ENCODE measurements at regions not wholly inside any gene's neighbourhood (a gene's known extent, or its start where the extent isn't known, plus 50 kb on each side); places are given as distances from the start of the nearest gene placed in this dataset.

GRCh38 chrX:114508756-114509155 lies 75.1 kb upstream of the HTR2C start:
- ChIA-PET POLR2A (no interaction called here), CTCF (interaction anchor here (0.6 kb wide), 1 partner anchor 103 kb away, joined by 3 read pairs; no protein-coding TSS in a partner anchor), SMC1A (ENCODE audit: uncharacterized antibody, unreplicated experiment) (interaction anchor here (0.7 kb wide), 1 partner anchor 1585 kb away, joined by 3 read pairs; no protein-coding TSS in a partner anchor), RAD21 (ENCODE audit: unreplicated experiment) (no interaction called here)
- Histone ChIP-seq H4K20me1 (ENCODE audit: control insufficient read depth, insufficient read depth) (no peaks in the 10 kb centered on the region), H3K9ac (ENCODE audit: control insufficient read depth, insufficient read depth, low read length) (no peak overlapping the region), H3K4me3 (no peak overlapping the region), H3K27ac (ENCODE audit: control insufficient read depth, insufficient read depth) (no peak overlapping the region), H3K79me2 (ENCODE audit: control insufficient read depth, insufficient read depth, low read length) (no peaks in the 10 kb centered on the region), H3K4me2 (ENCODE audit: control insufficient read depth, insufficient read depth) (no peak overlapping the region), H3K36me3 (ENCODE audit: control insufficient read depth in 2 of 2, insufficient read depth in 2 of 2, low read length in 1 of 2) (no peaks in the 10 kb centered on the region), H3K4me1 (ENCODE audit: control insufficient read depth, insufficient read depth, low read length) (no peaks in the 10 kb centered on the region), H3K9me3 (replicated peaks; ENCODE audit: control insufficient read depth, insufficient read depth, low read length) (no peaks in the 10 kb centered on the region), H3K27me3 (replicated peaks in 1 of 2; ENCODE audit: control insufficient read depth in 2 of 2, insufficient read depth in 2 of 2, low read length in 1 of 2) (no peaks in the 10 kb centered on the region), H2AFZ (ENCODE audit: control insufficient read depth, low read depth, low read length) (no peak overlapping the region)
- in situ Hi-C loops (cut with MboI): no loop called here
- BruUV-seq (replicated peaks): no TSS peak
- 17% methylated on average over 2 of the region's 2 CpGs for WGBS (ENCODE audit: insufficient coverage, insufficient replicate concordance, low lambda C conversion rate, missing lambda C conversion rate)
- DNase-seq (ENCODE audit: low read depth, low spot score) (no peak), FAIRE-seq (no peak), ATAC-seq (no peak)
- TF ChIP-seq ELK1 (IDR thresholded peaks at IDR 0.05; ENCODE audit: low read depth, low read length) (no peak), WRNIP1 (IDR thresholded peaks at IDR 0.05; ENCODE audit: borderline replicate concordance, low read depth, low read length) (no peak), SRF (IDR thresholded peaks at IDR 0.05; ENCODE audit: low read depth in 2 of 2, low read length in 2 of 2) (no peak), TAF1 (IDR thresholded peaks at IDR 0.05; ENCODE audit: borderline replicate concordance, low read depth, low read length) (no peak), ZSCAN29 (IDR thresholded peaks at IDR 0.05) (no peak), CHD4 (IDR thresholded peaks at IDR 0.05) (no peak), ZNF274 (IDR thresholded peaks at IDR 0.05; ENCODE audit: insufficient read depth, insufficient read length) (no peak), SIX5 (IDR thresholded peaks at IDR 0.05; ENCODE audit: low read depth, low read length, severe bottlenecking) (no peak)
- intact Hi-C loops (cut with micrococcal nuclease; ENCODE audit: unreplicated experiment): no loop called here

- FAIRE-seq (no peak), ATAC-seq (no peak), DNase-seq (ENCODE audit: low read depth, low spot score) (no peak)
- 0% methylated on average over 1 of the region's 1 CpG for WGBS (ENCODE audit: insufficient coverage, insufficient replicate concordance, low lambda C conversion rate, missing lambda C conversion rate)
- intact Hi-C loops (cut with micrococcal nuclease; ENCODE audit: unreplicated experiment): no loop called here
- no peak overlapping the region for H3K9ac ChIP-seq (ENCODE audit: control insufficient read depth, insufficient read depth, low read length)
- no peak overlapping the region for H3K4me3 ChIP-seq
- RAD21 ChIA-PET (ENCODE audit: unreplicated experiment): no interaction called here
- H3K4me1 ChIP-seq (ENCODE audit: control insufficient read depth, insufficient read depth, low read length): no peaks in the 10 kb centered on the region
- H4K20me1 ChIP-seq (ENCODE audit: control insufficient read depth, insufficient read depth): no peaks in the 10 kb centered on the region
- H3K27me3 ChIP-seq (replicated peaks in 1 of 2; ENCODE audit: control insufficient read depth in 2 of 2, insufficient read depth in 2 of 2, low read length in 1 of 2): no peaks in the 10 kb centered on the region
- H3K79me2 ChIP-seq (ENCODE audit: control insufficient read depth, insufficient read depth, low read length): no peaks in the 10 kb centered on the region
- SMC1A ChIA-PET (ENCODE audit: uncharacterized antibody, unreplicated experiment): no interaction called here
- H2AFZ ChIP-seq (ENCODE audit: control insufficient read depth, low read depth, low read length): no peak overlapping the region
- no peak overlapping the region for H3K27ac ChIP-seq (ENCODE audit: control insufficient read depth, insufficient read depth)
- H3K9me3 ChIP-seq (replicated peaks; ENCODE audit: control insufficient read depth, insufficient read depth, low read length): no peaks in the 10 kb centered on the region; the same call in 2 of the 3 replicates
- POLR2A ChIA-PET: no interaction called here
- CTCF ChIA-PET: no interaction called here
- in situ Hi-C loops (cut with MboI): no loop called here
- H3K4me2 ChIP-seq (ENCODE audit: control insufficient read depth, insufficient read depth): no peak overlapping the region
- no peaks in the 10 kb centered on the region for H3K36me3 ChIP-seq (ENCODE audit: control insufficient read depth in 2 of 2, insufficient read depth in 2 of 2, low read length in 1 of 2)
- BruUV-seq (replicated peaks): no TSS peak
- TF ChIP-seq ZBTB11 (CRISPR knock-in tag; IDR thresholded peaks at IDR 0.05) (no peak), CBX3 (IDR thresholded peaks at IDR 0.05; ENCODE audit: borderline replicate concordance, low read depth) (no peak), TBL1XR1 (IDR thresholded peaks at IDR 0.05; ENCODE audit: low read depth, low read length) (no peak), DPF2 (IDR thresholded peaks at IDR 0.05) (no peak), PML (IDR thresholded peaks at IDR 0.05; ENCODE audit: low read length) (no peak), HDGF (IDR thresholded peaks at IDR 0.05) (no peak), EGR1 (IDR thresholded peaks at IDR 0.05; ENCODE audit: borderline replicate concordance in 1 of 2, low read depth in 2 of 2, low read length in 2 of 2) (no peak), SMAD5 (IDR thresholded peaks at IDR 0.05; ENCODE audit: low read depth) (no peak), LARP7 (IDR thresholded peaks at IDR 0.05) (no peak), TCF7 (IDR thresholded peaks at IDR 0.05; ENCODE audit: borderline replicate concordance) (no peak)
Measured at GRCh38 chrX:114519524-114519923, 64.4 kb upstream of the HTR2C start.
